ENCODE measurements at regions not wholly inside any gene's neighbourhood (a gene's known extent, or its start where the extent isn't known, plus 50 kb on each side); places are given as distances from the start of the nearest gene placed in this dataset.
"Not testable (repeated sequence)": the region's sequence is repeated elsewhere in the genome, so short reads cannot be mapped to it uniquely, and the experiment has no call there.

- H3K27me3 ChIP-seq; DNase-seq; H3K36me3 ChIP-seq; H3K9me3 ChIP-seq; intact Hi-C loops (cut with DNase I); H3K4me3 ChIP-seq; H3K27ac ChIP-seq; H3K4me1 ChIP-seq: not testable (repeated sequence)
- peak; percentile 65 to 87 (median 74) for ATAC-seq
- WGBS, 2 donors: no CpG with 5 or more reads among the region's 49 CpGs
These were observed 2276.4 kb upstream of the TPTE start for GRCh38 chr21:8244723-8245641.

GRCh38 chr21:8245642-8246402, 2275.6 kb upstream of the TPTE start:
- WGBS, 2 donors: no CpG with 5 or more reads among the region's 40 CpGs
- H3K27me3 ChIP-seq; H3K9me3 ChIP-seq; H3K4me1 ChIP-seq; DNase-seq; H3K36me3 ChIP-seq; H3K27ac ChIP-seq; intact Hi-C loops (cut with DNase I); H3K4me3 ChIP-seq: not testable (repeated sequence)
- peak; percentile 76 to 92 (median 84) for ATAC-seq

GRCh38 chr21:8251701-8252100, 2269.7 kb upstream of the TPTE start:
- H3K36me3 ChIP-seq; intact Hi-C loops (cut with DNase I); H3K27me3 ChIP-seq; H3K9me3 ChIP-seq; DNase-seq; ATAC-seq; H3K4me1 ChIP-seq; H3K27ac ChIP-seq; H3K4me3 ChIP-seq: not testable (repeated sequence)
- WGBS, 2 donors: no CpG with 5 or more reads among the region's 64 CpGs

GRCh38 chr21:8255094-8255493, 2266.3 kb upstream of the TPTE start:
- H3K9me3 ChIP-seq; H3K27ac ChIP-seq; H3K4me3 ChIP-seq; H3K27me3 ChIP-seq; ATAC-seq; intact Hi-C loops (cut with DNase I); H3K4me1 ChIP-seq; H3K36me3 ChIP-seq: not testable (repeated sequence)
- DNase-seq: peak in 1 of 2 donors; percentile 0
- WGBS, 2 donors: no CpG with 5 or more reads among the region's 30 CpGs

- peak in 1 of 2 donors; percentile 1 for DNase-seq
- 40% methylated on average over 29 of the region's 143 CpGs; no CpG with 5 or more reads in 1 of the 2 donors for WGBS, 2 donors
- H3K4me3 ChIP-seq; H3K9me3 ChIP-seq; intact Hi-C loops (cut with DNase I); H3K27ac ChIP-seq; H3K27me3 ChIP-seq; H3K36me3 ChIP-seq; H3K4me1 ChIP-seq; ATAC-seq: not testable (repeated sequence)
These were observed 2264.1 kb upstream of the TPTE start for GRCh38 chr21:8257083-8257799.

- H3K27ac ChIP-seq; H3K27me3 ChIP-seq; H3K9me3 ChIP-seq; H3K4me3 ChIP-seq; DNase-seq; H3K36me3 ChIP-seq; H3K4me1 ChIP-seq; intact Hi-C loops (cut with DNase I): not testable (repeated sequence)
- ATAC-seq: peak in 1 of 8 donors; percentile 73
- WGBS, 2 donors: no CpG with 5 or more reads among the region's 66 CpGs
These were observed 2261.2 kb upstream of the TPTE start for GRCh38 chr21:8260065-8260627.

Small RNA genes in the stretch of these regions (microRNA-seq; reads per million reads assigned to microRNA genes)
- gene MIR3648-1: 0 reads per million in 2 donors
- 0 reads per million in 2 donors for gene MIR3687-1
- 0 reads per million in 2 donors for gene MIR6724-1
- 0 reads per million in 2 donors for gene MIR6724-2
